ENCODE measurements at regions not wholly inside any gene's neighbourhood (a gene's known extent, or its start where the extent isn't known, plus 50 kb on each side); places are given as distances from the start of the nearest gene placed in this dataset.

- TF ChIP-seq GATA3 (IDR thresholded peaks at IDR 0.05; ENCODE audit: low read depth, low read length) = no peak
- no peak for TF ChIP-seq GATA2 (IDR thresholded peaks at IDR 0.05; ENCODE audit: low read depth, low read length)
Measured at GRCh38 chr9:89664010-89664409, 59.2 kb downstream of the GADD45G start.

Data from SH-SY5Y (cell line).